KBM-7 (cell line): ENCODE measurements at regions not wholly inside any gene's neighbourhood (a gene's known extent, or its start where the extent isn't known, plus 50 kb on each side); places are given as distances from the start of the nearest gene placed in this dataset.
"Not testable (repeated sequence)": the region's sequence is repeated elsewhere in the genome, so short reads cannot be mapped to it uniquely, and the experiment has no call there.

Experiments used
- DNase-seq: peaks from one replicate; pipeline ENCODE4 v3.0.0-alpha.2; 2015
- in situ Hi-C: fragments of 300-500 bp; cut with MboI; formaldehyde crosslinking; loops from 2 replicates; pipeline ENCODE4 v1.14.3; 2020; ENCODE audit warnings: low sequenced_read_pairs, low pct_unique_long_range_greater_than_20kb, mixed read lengths

- in situ Hi-C loops: not testable (repeated sequence)
Observed at GRCh38 chrX:128000033-128000432, 52.2 kb downstream of the ACTRT1 start.

GRCh38 chrX:127963696-127964095 lies 88.5 kb downstream of the ACTRT1 start:
- in situ Hi-C loops: no loop called here
- no peak for DNase-seq

More at GRCh38 chrX:128000033-128000432, 52.2 kb downstream of the ACTRT1 start:
- not testable (repeated sequence) for DNase-seq

GRCh38 chrX:127947450-127947849 lies 104.8 kb downstream of the ACTRT1 start:
- in situ Hi-C loops: no loop called here
- DNase-seq: no peak

DNA sequence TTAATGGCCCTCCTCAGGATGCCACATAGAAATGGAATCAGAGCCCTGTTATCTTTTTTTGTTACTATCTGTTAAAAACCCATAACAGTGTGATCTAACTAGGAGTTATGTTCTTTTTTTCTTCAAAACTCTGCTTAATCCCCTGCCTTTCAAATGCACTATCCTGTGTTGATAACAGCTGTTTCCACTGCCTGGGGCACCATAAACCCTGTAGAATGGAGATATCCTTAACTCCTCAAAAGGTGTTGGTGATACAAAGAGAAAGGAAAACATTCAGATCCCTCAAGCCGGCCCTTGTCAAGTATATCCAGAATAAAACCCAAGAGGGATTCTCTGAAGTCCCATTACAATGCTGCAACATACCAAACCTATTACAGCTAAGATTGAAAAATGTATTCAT lies 108.6 kb downstream of the ACTRT1 start:
- DNase-seq: no peak
- in situ Hi-C loops: no loop called here

GRCh38 chrX:127908384-127908783 lies 143.8 kb downstream of the ACTRT1 start:
- DNase-seq: no peak
- in situ Hi-C loops: no loop called here

DNA sequence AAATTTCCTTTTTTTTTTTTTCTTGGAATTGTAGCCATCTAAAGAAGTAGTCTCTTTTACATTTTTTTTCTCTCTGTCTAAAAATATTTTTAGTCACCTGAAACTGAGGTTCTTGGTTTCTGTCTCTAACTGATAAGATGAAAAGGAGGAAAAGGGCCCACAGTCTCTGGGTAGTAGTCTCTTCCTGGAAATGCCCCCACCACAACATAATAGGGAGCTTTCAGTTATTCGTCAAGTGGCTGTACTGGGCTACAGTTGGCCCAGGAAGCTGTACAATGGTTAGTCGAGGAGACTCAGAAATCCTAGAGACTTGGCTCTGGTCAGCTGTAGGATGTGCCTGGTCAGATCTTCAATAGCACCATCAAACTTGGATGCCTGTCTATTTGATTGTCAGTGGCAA lies 163.4 kb downstream of the ACTRT1 start:
- in situ Hi-C loops: no loop called here
- DNase-seq: peak; percentile 7

GRCh38 chrX:127884921-127885320 lies 167.3 kb downstream of the ACTRT1 start:
- in situ Hi-C loops: no loop called here

GRCh38 chrX:127879585-127879984 lies 172.6 kb downstream of the ACTRT1 start:
- in situ Hi-C loops: no loop called here
- no peak for DNase-seq

More at GRCh38 chrX:127884921-127885320, 167.3 kb downstream of the ACTRT1 start:
- DNase-seq: no peak

DNA sequence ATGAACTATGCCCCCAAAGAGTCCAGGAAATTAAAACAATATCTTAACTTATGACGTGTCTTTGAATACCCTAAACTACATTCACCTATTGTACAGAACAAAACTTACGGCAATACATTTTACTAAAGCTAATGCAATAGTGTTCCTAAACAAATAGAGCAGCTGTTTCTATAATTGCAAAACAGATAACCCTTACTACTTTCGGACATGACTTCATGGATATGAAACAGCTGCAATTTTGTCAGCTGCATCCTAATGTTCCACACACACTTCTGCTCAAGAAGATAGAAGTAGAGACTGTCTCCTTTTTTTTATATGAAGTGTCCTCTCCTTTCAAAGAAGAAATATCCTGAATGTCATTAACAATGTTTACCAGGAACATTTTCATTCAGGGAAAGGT lies 174.9 kb downstream of the ACTRT1 start:
- in situ Hi-C loops: no loop called here
- DNase-seq: no peak

- no peak for DNase-seq
- in situ Hi-C loops: no loop called here
Observed at GRCh38 chrX:127873637-127874036, 178.6 kb downstream of the ACTRT1 start.

GRCh38 chrX:127866857-127867256 lies 185.3 kb downstream of the ACTRT1 start:
- DNase-seq, in situ Hi-C loops: not testable (repeated sequence)

DNA sequence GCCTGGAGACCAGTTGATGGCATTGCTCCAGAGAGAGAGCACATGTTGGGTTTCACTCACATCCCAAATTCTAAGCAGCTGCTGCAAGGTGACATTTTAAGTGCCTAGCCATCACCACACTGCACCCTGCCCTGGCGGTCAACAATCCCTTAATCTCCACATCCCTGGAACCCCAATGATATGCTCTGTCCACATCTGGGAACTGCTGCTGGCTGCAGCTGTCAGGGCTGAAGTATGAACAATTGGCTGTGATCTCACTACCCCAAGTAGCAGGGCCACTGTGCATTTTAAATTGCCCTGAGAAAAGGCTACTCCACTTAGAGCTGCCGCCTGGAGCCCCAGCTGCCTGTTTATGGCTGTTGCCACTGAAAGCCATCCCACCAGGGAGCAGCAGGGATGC lies 190.6 kb downstream of the ACTRT1 start:
- in situ Hi-C loops: no loop called here
- DNase-seq: no peak
